Skeletal muscle satellite cell (primary cell): ENCODE measurements at regions not wholly inside any gene's neighbourhood (a gene's known extent, or its start where the extent isn't known, plus 50 kb on each side); places are given as distances from the start of the nearest gene placed in this dataset.
A peak's percentile ranks its signal among the peaks of the same experiment; 100 is the strongest.

Experiments
- H3K27me3 ChIP-seq: 2 replicates; pipeline ENCODE4 v1.7.0; 2013; ENCODE audit warnings: low read length; ENCODE audit not compliant: control insufficient read depth, insufficient read depth
- H3K36me3 ChIP-seq: 2 replicates; pipeline ENCODE4 v1.7.0; 2013; ENCODE audit warnings: mild to moderate bottlenecking, control low read depth, low read length; ENCODE audit not compliant: insufficient read depth
- H3K4me1 ChIP-seq: 2 replicates; pipeline ENCODE4 v1.7.0; 2013; ENCODE audit warnings: low read length; ENCODE audit not compliant: control insufficient read depth, insufficient read depth
- H3K4me2 ChIP-seq: 2 replicates; pipeline ENCODE4 v1.7.0; 2013; ENCODE audit warnings: mild to moderate bottlenecking, low read length
- H3K4me3 ChIP-seq: 2 replicates; pipeline ENCODE4 v1.7.0; 2013; ENCODE audit warnings: low read length
- H3K9ac ChIP-seq: 2 replicates; pipeline ENCODE4 v1.7.0; 2013; ENCODE audit warnings: mild to moderate bottlenecking, low read depth, low read length, moderate library complexity
- H3K9me3 ChIP-seq: replicated peaks from 2 replicates; pipeline ENCODE4 v1.7.0; 2013; ENCODE audit warnings: mild to moderate bottlenecking, control low read depth, low read length

DNA sequence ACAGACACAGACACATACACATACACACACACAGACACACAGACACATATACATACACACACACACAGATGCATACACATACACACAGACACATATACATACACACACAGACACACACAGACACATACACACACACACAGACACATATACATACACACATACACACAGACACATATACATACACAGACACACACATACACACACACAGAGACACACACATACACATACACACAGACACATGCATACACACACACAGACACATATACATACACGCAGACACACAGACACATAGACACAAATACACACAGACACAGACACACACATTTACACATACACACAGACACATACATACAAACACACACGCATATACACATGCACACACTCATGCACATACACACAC is 81.5 kb upstream of the ARL4C start:
- peaks cover 15% of the 10 kb centered on the region for H3K27me3 ChIP-seq

GRCh38 chr2:234577191-234577590 is 80.3 kb upstream of the ARL4C start:
- Histone ChIP-seq H3K9me3 (peaks cover 3% of the 10 kb centered on the region), H3K27me3 (peaks cover 14% of the 10 kb centered on the region), H3K4me1 (no peaks in the 10 kb centered on the region), H3K4me3 (no peak overlapping the region), H3K9ac (no peak overlapping the region), H3K36me3 (no peaks in the 10 kb centered on the region), H3K4me2 (no peak overlapping the region)

More for the DNA sequence above, 81.5 kb upstream of the ARL4C start:
- no peaks in the 10 kb centered on the region for H3K4me1 ChIP-seq
- peaks cover 3% of the 10 kb centered on the region for H3K9me3 ChIP-seq
- no peaks in the 10 kb centered on the region for H3K36me3 ChIP-seq
- no peak overlapping the region for H3K9ac ChIP-seq
- H3K4me2 ChIP-seq, result no peak overlapping the region
- H3K4me3 ChIP-seq, result no peak overlapping the region

GRCh38 chr2:234571620-234572407 is 74.9 kb upstream of the ARL4C start:
- H3K4me2 ChIP-seq, result no peak overlapping the region
- H3K36me3 ChIP-seq, result no peaks in the 10 kb centered on the region
- H3K4me3 ChIP-seq, result no peak overlapping the region
- H3K9ac ChIP-seq, result no peak overlapping the region
- H3K27me3 ChIP-seq, result peaks cover 10% of the 10 kb centered on the region
- H3K4me1 ChIP-seq, result no peaks in the 10 kb centered on the region
- H3K9me3 ChIP-seq, result no peaks in the 10 kb centered on the region

DNA sequence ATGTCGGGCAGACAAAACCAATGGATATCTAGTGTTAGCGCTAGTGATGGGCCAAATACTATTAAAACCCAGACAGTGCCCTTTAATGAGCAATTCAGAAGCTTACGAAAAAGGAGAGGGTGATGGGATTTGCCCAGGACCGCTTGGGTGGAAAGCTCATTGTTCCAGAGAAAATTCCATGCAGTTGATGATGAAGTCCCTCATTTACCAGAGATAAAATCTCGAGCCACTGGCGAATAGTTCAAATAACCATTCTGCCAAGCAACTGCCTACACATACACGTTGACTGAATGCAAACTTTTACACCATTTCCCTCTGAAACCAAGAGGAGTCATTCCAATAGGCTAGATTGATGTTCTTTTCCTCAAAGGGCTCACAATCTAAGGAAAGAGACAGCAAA is 73.6 kb upstream of the ARL4C start:
- Histone ChIP-seq H3K4me1 (no peaks in the 10 kb centered on the region), H3K9me3 (no peaks in the 10 kb centered on the region), H3K27me3 (peaks cover 10% of the 10 kb centered on the region), H3K4me3 (no peak overlapping the region), H3K36me3 (no peaks in the 10 kb centered on the region), H3K4me2 (no peak overlapping the region), H3K9ac (no peak overlapping the region)

DNA sequence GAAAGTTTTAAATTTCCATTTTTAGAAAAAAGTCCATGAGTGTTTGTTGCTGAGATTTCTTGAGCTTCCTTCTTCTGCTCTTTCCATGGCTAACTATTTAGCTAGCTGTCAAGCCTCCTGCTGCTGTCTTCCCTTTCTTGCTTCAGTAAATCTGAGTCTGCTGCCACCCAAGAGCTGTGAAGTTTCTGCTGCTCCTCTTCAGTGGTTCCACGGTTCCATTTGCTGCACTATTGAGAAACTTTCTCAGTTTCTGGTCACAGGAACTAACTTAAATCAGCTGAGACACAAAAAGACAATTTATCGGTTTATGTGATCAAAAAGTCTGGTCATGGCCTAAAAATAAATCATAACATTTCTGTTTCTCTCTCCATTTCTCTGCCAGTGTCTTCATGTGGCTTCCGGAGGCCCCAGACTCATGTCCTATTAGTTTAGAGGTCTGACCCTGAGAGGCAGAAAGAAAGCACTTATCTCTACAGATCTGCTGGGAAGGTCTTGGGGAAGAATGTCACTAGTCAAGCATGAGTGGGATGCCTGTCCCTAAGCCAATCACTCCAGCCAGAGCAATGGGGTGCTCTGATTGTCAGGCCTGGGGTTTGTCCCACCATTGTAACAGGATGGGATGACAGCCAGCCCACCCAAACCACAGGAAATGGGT is 73.0 kb upstream of the ARL4C start:
- Histone ChIP-seq H3K4me1 (no peaks in the 10 kb centered on the region), H3K36me3 (no peaks in the 10 kb centered on the region), H3K9ac (no peak overlapping the region)

GRCh38 chr2:234566622-234567021 is 69.7 kb upstream of the ARL4C start:
- Histone ChIP-seq H3K4me1 (no peaks in the 10 kb centered on the region), H3K4me3 (no peak overlapping the region), H3K9me3 (no peaks in the 10 kb centered on the region), H3K36me3 (no peaks in the 10 kb centered on the region), H3K4me2 (no peak overlapping the region), H3K9ac (no peak overlapping the region), H3K27me3 (peaks cover 10% of the 10 kb centered on the region)

More for the DNA sequence above, 73.0 kb upstream of the ARL4C start:
- Histone ChIP-seq H3K27me3 (peaks cover 10% of the 10 kb centered on the region), H3K4me2 (no peak overlapping the region), H3K4me3 (no peak overlapping the region), H3K9me3 (no peaks in the 10 kb centered on the region)

DNA sequence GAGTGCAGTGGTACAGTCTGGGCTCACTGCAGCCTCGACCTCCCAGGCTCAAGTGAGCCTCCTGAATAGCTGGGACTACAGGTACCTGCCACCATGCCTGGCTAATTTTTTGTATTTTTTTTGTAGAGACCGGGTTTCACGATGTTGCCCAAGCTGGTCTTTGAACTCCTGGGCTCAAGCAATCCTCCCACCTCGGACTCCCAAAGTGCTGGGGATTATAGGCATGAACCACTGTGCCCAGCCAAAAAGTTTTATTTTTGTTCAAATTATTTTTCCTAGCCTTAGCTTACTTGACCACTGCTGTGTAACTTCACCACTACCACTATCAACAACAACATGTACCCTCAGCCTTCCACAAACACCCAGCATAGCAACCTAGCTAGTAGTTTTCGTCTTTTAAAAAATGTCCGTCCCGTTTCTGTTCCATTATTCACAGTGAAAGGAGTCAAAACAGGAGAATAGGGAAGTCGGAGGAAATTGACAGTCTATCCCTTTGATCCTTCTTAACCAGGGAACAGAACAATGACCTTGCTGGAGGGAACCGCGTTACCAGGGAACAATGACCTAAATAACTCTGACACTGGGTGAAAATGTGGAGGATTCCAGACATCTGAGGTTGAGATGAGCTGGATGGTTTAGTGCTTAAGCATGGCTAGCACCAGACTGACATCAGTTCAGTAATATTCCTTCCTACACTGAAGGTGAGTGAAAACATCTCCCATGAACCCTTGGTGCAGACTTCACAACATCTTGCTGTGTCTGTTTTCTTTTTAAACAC is 69.2 kb upstream of the ARL4C start:
- H3K36me3 ChIP-seq, result no peaks in the 10 kb centered on the region
- no peaks in the 10 kb centered on the region for H3K4me1 ChIP-seq

DNA sequence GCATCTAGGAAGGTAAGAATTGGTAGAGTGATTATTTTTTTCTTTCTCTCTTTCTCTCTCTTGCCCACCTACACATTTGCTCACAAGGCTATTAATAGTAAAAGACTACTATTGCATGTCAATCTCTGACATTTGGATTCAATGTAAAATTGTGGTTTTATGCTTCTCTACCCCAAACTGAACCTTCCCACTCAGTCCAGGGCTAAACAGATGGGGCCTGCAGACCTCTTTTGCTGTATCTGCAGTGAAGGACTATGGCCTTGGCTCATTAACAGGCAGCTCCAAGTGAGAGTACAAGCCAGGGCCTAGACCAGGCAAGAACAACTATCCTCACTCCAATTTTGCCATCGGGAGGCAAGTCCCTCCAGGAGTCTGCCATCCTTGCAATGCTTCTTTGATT is 68.3 kb upstream of the ARL4C start:
- peaks cover 3% of the 10 kb centered on the region for H3K27me3 ChIP-seq
- H3K4me1 ChIP-seq, result no peaks in the 10 kb centered on the region
- no peaks in the 10 kb centered on the region for H3K36me3 ChIP-seq
- peak overlapping the region; percentile 8 for H3K9ac ChIP-seq
- no peak overlapping the region for H3K4me3 ChIP-seq
- H3K9me3 ChIP-seq, result no peaks in the 10 kb centered on the region
- no peak overlapping the region for H3K4me2 ChIP-seq

More for the DNA sequence above, 69.2 kb upstream of the ARL4C start:
- Histone ChIP-seq H3K9ac (no peak overlapping the region), H3K4me2 (no peak overlapping the region), H3K4me3 (no peak overlapping the region), H3K9me3 (no peaks in the 10 kb centered on the region), H3K27me3 (peaks cover 10% of the 10 kb centered on the region)

DNA sequence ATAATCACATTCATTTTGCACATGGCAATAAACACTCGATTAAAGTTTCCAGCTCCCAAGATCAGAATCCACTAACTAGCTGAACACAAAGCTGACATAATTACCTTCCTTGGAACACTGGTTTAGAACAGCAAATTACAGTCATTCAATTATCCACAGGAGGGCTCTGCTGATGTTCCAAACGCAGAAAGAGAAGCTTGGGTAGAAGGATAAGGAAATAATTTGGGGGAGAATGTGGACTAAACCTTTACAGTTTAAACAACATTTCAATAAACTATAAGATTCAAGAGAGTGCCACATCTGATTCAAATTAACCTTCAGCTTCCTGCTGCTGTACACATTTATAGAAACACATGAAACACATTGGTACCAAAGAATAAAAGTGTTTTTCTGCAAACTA is 67.8 kb upstream of the ARL4C start:
- Histone ChIP-seq H3K36me3 (no peaks in the 10 kb centered on the region), H3K9me3 (no peaks in the 10 kb centered on the region), H3K4me3 (no peak overlapping the region), H3K4me2 (no peak overlapping the region), H3K9ac (peak overlapping the region; percentile 8), H3K27me3 (no peaks in the 10 kb centered on the region), H3K4me1 (no peaks in the 10 kb centered on the region)

GRCh38 chr2:234559609-234560008 is 62.7 kb upstream of the ARL4C start:
- Histone ChIP-seq H3K4me3 (no peak overlapping the region), H3K9ac (no peak overlapping the region), H3K9me3 (no peaks in the 10 kb centered on the region), H3K27me3 (no peaks in the 10 kb centered on the region), H3K4me2 (no peak overlapping the region), H3K4me1 (no peaks in the 10 kb centered on the region), H3K36me3 (no peaks in the 10 kb centered on the region)

- Histone ChIP-seq H3K4me2 (no peak overlapping the region), H3K27me3 (no peaks in the 10 kb centered on the region), H3K4me1 (no peaks in the 10 kb centered on the region), H3K9me3 (no peaks in the 10 kb centered on the region), H3K36me3 (no peaks in the 10 kb centered on the region), H3K4me3 (no peak overlapping the region), H3K9ac (no peak overlapping the region)
Measured at GRCh38 chr2:234558642-234559041, 61.8 kb upstream of the ARL4C start.
